GM18870 (cell line): ENCODE measurements at regions not wholly inside any gene's neighbourhood (a gene's known extent, or its start where the extent isn't known, plus 50 kb on each side); places are given as distances from the start of the nearest gene placed in this dataset.
"Not testable (repeated sequence)": the region's sequence is repeated elsewhere in the genome, so short reads cannot be mapped to it uniquely, and the experiment has no call there.

ENCODE experiments used
- ATAC-seq: cut with Tn5 transposase; IDR thresholded peaks from one replicate; pipeline ENCODE4 v1.9.1; 2021; ENCODE audit warnings: moderate library complexity; ENCODE audit not compliant: unreplicated experiment

DNA sequence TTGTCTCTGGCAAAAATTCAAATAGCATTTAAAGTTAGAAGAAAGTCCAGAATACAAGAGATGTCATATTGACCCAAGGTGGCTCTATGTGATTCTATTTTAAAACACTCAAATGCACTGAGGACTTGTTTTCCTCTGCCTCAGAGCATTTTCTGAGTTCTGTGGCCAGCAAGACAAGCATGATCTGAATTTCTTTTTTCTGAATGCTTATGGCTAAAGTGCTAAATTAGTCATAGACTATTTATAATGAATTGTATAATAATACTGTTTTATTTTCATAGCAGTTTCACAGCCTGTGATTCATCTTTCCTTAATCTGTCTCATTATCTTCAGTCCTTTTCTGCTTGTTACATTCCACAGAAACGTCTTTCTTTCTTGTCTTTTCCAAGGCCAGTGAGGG is 63.9 kb upstream of the SEC22B start:
- not testable (repeated sequence) for ATAC-seq

DNA sequence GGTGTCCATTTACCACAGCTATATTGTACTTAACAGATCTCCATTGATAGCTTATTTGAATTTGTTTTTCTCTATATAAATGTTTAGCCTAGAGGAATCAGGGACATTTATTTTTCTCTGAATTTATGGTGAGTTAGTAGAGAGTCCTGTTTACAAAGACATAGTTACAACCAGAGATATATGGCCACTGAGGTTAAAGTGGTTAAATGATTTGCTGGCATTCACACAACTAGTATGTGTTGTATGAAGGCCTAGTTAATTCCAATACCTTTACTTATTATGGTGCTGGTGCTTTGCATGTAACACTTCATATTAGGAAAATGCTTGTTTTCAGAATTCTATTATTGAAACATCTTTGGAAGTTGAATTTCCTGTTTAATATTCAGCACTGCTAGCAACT is 63.0 kb upstream of the SEC22B start:
- ATAC-seq = not testable (repeated sequence)

DNA sequence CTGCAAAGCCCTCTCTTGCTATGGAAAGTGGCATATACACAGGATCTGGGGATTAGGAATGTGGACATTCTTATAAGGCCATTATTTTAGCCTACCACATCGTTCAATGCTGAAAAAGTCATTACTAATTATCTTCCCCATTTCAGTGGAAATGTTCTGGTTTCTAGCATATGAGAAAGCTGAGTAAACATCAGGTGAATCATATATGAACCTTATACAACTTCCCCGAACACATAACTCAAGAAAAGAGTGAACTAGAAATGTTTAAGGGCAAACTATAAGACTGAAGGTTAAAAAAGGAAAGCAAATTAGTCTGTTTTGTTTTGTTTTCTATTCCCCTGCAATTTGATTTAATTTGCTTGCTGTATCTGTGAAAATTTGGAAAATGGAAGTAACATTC is 62.5 kb upstream of the SEC22B start:
- ATAC-seq = not testable (repeated sequence)

DNA sequence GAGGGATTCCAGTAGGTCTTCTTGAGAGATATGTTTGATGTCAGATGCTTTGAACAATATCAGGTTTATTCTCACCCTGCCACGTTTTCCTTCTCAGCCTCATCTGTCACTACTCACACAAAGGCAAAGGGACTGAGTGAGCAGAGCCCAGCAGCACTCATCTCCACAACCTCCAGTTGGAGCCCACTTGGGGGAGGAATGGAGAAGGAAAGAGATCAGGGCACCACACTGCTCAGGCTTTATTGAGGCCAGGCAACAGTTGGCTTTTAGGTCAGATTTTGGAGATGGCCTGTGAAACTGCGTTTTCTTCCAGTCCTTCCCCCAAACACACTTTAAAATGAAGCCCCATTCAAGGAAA is 57.3 kb upstream of the SEC22B start:
- not testable (repeated sequence) for ATAC-seq

DNA sequence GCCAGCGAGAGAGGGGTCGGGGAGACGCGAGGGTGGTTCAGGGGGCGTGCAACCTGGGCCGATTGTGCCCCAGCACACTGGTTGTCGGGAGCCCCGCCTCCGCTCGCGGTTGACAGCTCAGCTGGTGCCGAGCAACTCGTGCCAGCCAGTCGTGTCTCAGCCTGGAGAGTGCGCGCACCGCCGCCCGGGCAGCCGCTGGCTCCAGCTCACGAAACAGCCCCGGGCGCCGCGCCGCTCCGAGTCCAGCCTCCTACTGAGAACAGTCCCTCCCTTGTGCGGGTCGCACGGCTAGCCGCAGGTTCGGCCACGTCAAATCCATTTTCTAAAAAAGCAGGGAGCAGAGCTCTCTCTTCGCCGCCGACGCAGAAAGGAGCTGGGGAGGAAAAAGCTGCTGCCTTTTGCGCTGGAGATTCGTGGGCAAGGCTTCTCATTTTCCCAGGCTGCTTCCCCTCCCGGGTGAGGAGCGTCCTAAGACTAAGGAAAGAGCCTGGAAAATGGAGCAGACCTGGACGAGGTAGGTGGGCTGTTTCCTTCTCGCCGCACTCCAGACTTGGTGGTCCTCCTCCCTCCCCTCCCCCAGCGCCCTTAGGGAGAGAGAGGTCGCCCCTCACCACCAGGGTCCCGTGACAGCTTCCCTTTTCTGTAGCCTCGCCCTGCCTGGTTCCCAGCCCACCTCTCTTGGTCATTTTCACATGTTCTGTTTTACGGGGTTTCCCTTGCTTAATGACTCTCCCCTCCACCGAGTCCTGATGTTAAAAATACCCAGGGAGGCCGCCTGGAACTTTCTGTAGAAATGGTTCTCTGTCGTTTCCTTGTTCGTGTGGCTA is 56.7 kb upstream of the SEC22B start:
- ATAC-seq = not testable (repeated sequence)

DNA sequence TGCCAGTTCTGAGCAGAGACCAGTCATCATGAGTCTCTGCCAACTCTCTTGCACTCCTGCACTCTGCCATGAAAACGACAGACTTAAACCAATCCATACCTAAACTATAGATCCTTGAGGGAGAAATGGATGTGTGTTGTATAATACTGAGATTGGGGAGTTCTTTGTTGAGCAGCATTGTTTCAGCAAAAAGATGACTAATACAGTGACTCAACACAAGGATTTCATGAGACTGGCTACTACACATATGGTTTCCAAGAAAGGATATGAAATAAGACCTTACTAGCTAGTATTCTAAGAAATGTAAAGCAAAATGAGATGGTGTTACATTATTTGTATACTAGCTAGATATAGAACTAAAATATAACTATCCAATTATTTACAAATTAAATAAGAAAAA is 53.5 kb upstream of the SEC22B start:
- not testable (repeated sequence) for ATAC-seq
